ENCODE measurements at regions not wholly inside any gene's neighbourhood (a gene's known extent, or its start where the extent isn't known, plus 50 kb on each side); places are given as distances from the start of the nearest gene placed in this dataset.

- no peak for TF ChIP-seq CTCF (IDR thresholded peaks at IDR 0.05; ENCODE audit: borderline replicate concordance, insufficient read depth, low read depth, low read length)
- no peak overlapping the region for H3K4me3 ChIP-seq (ENCODE audit: low read depth, low read length)
These were observed 156.9 kb upstream of the MYCN start for GRCh38 chr2:15783489-15783888.

GRCh38 chr2:15784106-15784885 lies 156.1 kb upstream of the MYCN start:
- TF ChIP-seq CTCF (IDR thresholded peaks at IDR 0.05; ENCODE audit: borderline replicate concordance, insufficient read depth, low read depth, low read length) = no peak
- H3K4me3 ChIP-seq (ENCODE audit: low read depth, low read length) = no peak overlapping the region

GRCh38 chr2:15784886-15785801 lies 155.2 kb upstream of the MYCN start:
- TF ChIP-seq CTCF (IDR thresholded peaks at IDR 0.05; ENCODE audit: borderline replicate concordance, insufficient read depth, low read depth, low read length) = no peak
- no peak overlapping the region for H3K4me3 ChIP-seq (ENCODE audit: low read depth, low read length)

GRCh38 chr2:15786003-15786654 lies 154.2 kb upstream of the MYCN start:
- TF ChIP-seq CTCF (IDR thresholded peaks at IDR 0.05; ENCODE audit: borderline replicate concordance, insufficient read depth, low read depth, low read length) = no peak
- no peak overlapping the region for H3K4me3 ChIP-seq (ENCODE audit: low read depth, low read length)

- H3K4me3 ChIP-seq (ENCODE audit: low read depth, low read length) = no peak overlapping the region
- no peak for TF ChIP-seq CTCF (IDR thresholded peaks at IDR 0.05; ENCODE audit: borderline replicate concordance, insufficient read depth, low read depth, low read length)
These were observed 153.4 kb upstream of the MYCN start for GRCh38 chr2:15786901-15787300.

- no peak for TF ChIP-seq CTCF (IDR thresholded peaks at IDR 0.05; ENCODE audit: borderline replicate concordance, insufficient read depth, low read depth, low read length)
- H3K4me3 ChIP-seq (ENCODE audit: low read depth, low read length) = no peak overlapping the region
These were observed 152.6 kb upstream of the MYCN start for GRCh38 chr2:15787535-15788454.

Data from GM12875 (cell line).